H1 (cell line): ENCODE measurements at regions not wholly inside any gene's neighbourhood (a gene's known extent, or its start where the extent isn't known, plus 50 kb on each side); places are given as distances from the start of the nearest gene placed in this dataset.

Source experiments
- CTCF ChIA-PET: fragments of 300-600 bp; sonication (Branson Sonifier 250); formaldehyde crosslinking; loops from one replicate; lab custom pipeline; 2021; ENCODE audit not compliant: partially characterized antibody; lab: Charles Lee
- POLR2A ChIA-PET: fragments of 300-600 bp; sonication (Branson Sonifier 250); formaldehyde crosslinking; loops from one replicate; lab custom pipeline; 2021; ENCODE audit warnings: inconsistent platforms; ENCODE audit not compliant: partially characterized antibody; lab: Charles Lee
- DNase-seq, 2 experiments: peaks; one replicate each; pipeline versions ENCODE4 v3.0.0 to v3.0.0-alpha.2; 2010 to 2022; ENCODE audit warnings: low spot score in 2 of 2, low read depth in 1 of 2, mixed read lengths in 1 of 2
- FAIRE-seq: peaks from 2 replicates; lab custom pipeline; 2011; peaks lifted over from hg19 to GRCh38; lab: Jason Lieb, UNC
- H2AFZ ChIP-seq: 2 replicates; pipeline ENCODE4 v1.8.1; 2012; ENCODE audit warnings: low read length, inconsistent platforms
- H2AK5ac ChIP-seq: 2 replicates; pipeline ENCODE4 v1.6.1; 2013; ENCODE audit warnings: low read depth, low read length
- H2BK120ac ChIP-seq: replicated peaks from 2 replicates; pipeline ENCODE3; 2013; ENCODE audit warnings: low read depth, low read length, inconsistent platforms
- H2BK12ac ChIP-seq: 2 replicates; pipeline ENCODE4 v1.6.1; 2013; ENCODE audit warnings: low read depth, low read length
- H2BK15ac ChIP-seq: 2 replicates; pipeline ENCODE4 v1.6.1; 2013; ENCODE audit warnings: low read length
- H2BK20ac ChIP-seq: 2 replicates; pipeline ENCODE4 v1.6.1; 2013; ENCODE audit warnings: low read length
- H2BK5ac ChIP-seq: 2 replicates; pipeline ENCODE4 v1.6.1; 2013; ENCODE audit warnings: low read depth, low read length
- H3K14ac ChIP-seq: 2 replicates; pipeline ENCODE4 v1.6.1; 2013; ENCODE audit warnings: inconsistent platforms; ENCODE audit not compliant: insufficient read length
- H3K18ac ChIP-seq: 2 replicates; pipeline ENCODE4 v1.6.1; 2013; ENCODE audit warnings: low read length; ENCODE audit errors: extremely low read depth
- H3K23ac ChIP-seq: 2 replicates; pipeline ENCODE4 v1.6.1; 2013; ENCODE audit warnings: inconsistent platforms; ENCODE audit not compliant: insufficient read length
- H3K23me2 ChIP-seq: 2 replicates; pipeline ENCODE4 v1.6.1; 2013; ENCODE audit warnings: low read depth, low read length
- H3K27ac ChIP-seq: 2 replicates; pipeline ENCODE4 v1.6.1; 2011; ENCODE audit warnings: low read depth, low read length, inconsistent platforms
- H3K27me3 ChIP-seq, 4 experiments: replicated peaks in 1 of 4; 1 replicate in 1 of 4; 2 replicates in 3 of 4; pipeline versions ENCODE4 v1.6.1 to v1.8.1; 2011 to 2013; ENCODE audit warnings: low read length in 3 of 4, mild to moderate bottlenecking in 3 of 4, inconsistent platforms in 2 of 4, mixed read lengths in 2 of 4, moderate library complexity in 1 of 4; ENCODE audit not compliant: control insufficient read depth in 3 of 4, insufficient read depth in 3 of 4; ENCODE audit errors: extremely low read depth in 1 of 4
- H3K36me3 ChIP-seq, 4 experiments: 2 replicates each; pipeline versions ENCODE4 v1.6.1 to v1.8.1; 2011 to 2013; ENCODE audit warnings: mild to moderate bottlenecking in 4 of 4, low read length in 3 of 4, moderate library complexity in 2 of 4, control low read depth in 1 of 4, inconsistent platforms in 1 of 4; ENCODE audit not compliant: insufficient read depth in 4 of 4, control insufficient read depth in 2 of 4
- H3K4ac ChIP-seq: replicated peaks from 2 replicates; pipeline ENCODE3; 2013; ENCODE audit warnings: low read length, low read depth, mixed read lengths, inconsistent platforms; ENCODE audit not compliant: insufficient read length
- H3K4me1 ChIP-seq, 4 experiments: replicated peaks in 1 of 4; 1 replicate in 1 of 4; 2 replicates in 3 of 4; pipeline versions ENCODE4 v1.6.1 to v1.8.1; 2011 to 2013; ENCODE audit warnings: low read length in 3 of 4, inconsistent platforms in 2 of 4, mixed read lengths in 1 of 4; ENCODE audit not compliant: insufficient read depth in 4 of 4, control insufficient read depth in 3 of 4
- H3K4me2 ChIP-seq, 2 experiments: 2 replicates each; pipeline versions ENCODE4 v1.6.1 to v1.8.1; 2011 to 2013; ENCODE audit warnings: low read depth in 2 of 2, low read length in 2 of 2, control low read depth in 1 of 2, inconsistent platforms in 1 of 2, mild to moderate bottlenecking in 1 of 2; ENCODE audit not compliant: insufficient read depth in 1 of 2
- H3K4me3 ChIP-seq, 4 experiments: fragments of 200-600, 300-600 bp in 1 of 4; sonication (generic), shearing (Covaris generic), sonication (Bioruptor Twin) in 1 of 4; 2 replicates each; pipeline versions ENCODE4 v1.5.1 to v1.8.1; 2011 to 2016; ENCODE audit warnings: low read length in 4 of 4, low read depth in 3 of 4, control low read depth in 2 of 4, inconsistent platforms in 2 of 4, mild to moderate bottlenecking in 2 of 4, mixed read lengths in 1 of 4, moderate library complexity in 1 of 4; ENCODE audit not compliant: insufficient read depth in 2 of 4; ENCODE audit errors: extremely low read depth in 1 of 4
- H3K56ac ChIP-seq: replicated peaks from 2 replicates; pipeline ENCODE3; 2013; ENCODE audit warnings: low read depth, mild to moderate bottlenecking, mixed read lengths, low read length, inconsistent platforms; ENCODE audit not compliant: insufficient read length
- H3K79me1 ChIP-seq: 2 replicates; pipeline ENCODE4 v1.6.1; 2013; ENCODE audit warnings: low read depth, low read length, control low read depth
- H3K79me2 ChIP-seq, 2 experiments: 2 replicates each; pipeline versions ENCODE4 v1.6.1 to v1.8.1; 2012 to 2013; ENCODE audit warnings: low read length in 2 of 2, mild to moderate bottlenecking in 2 of 2, inconsistent platforms in 1 of 2; ENCODE audit not compliant: insufficient read depth in 2 of 2, control insufficient read depth in 1 of 2
- H3K9ac ChIP-seq, 4 experiments: replicated peaks in 1 of 4; 1 replicate in 1 of 4; 2 replicates in 3 of 4; pipeline versions ENCODE4 v1.6.1 to v1.8.1; 2011 to 2013; ENCODE audit warnings: low read depth in 3 of 4, low read length in 3 of 4, control low read depth in 2 of 4, mild to moderate bottlenecking in 2 of 4, moderate library complexity in 2 of 4, inconsistent platforms in 1 of 4; ENCODE audit errors: extremely low read depth in 1 of 4
- H3K9me3 ChIP-seq, 2 experiments: 2 replicates each; pipeline versions ENCODE4 v1.6.1 to v1.8.1; 2012 to 2013; ENCODE audit warnings: mild to moderate bottlenecking in 2 of 2, moderate library complexity in 2 of 2, control low read depth in 1 of 2, inconsistent platforms in 1 of 2, low read depth in 1 of 2, low read length in 1 of 2, mixed read lengths in 1 of 2; ENCODE audit not compliant: insufficient read depth in 2 of 2
- H4K20me1 ChIP-seq, 2 experiments: replicated peaks in 1 of 2; 2 replicates each; pipeline versions ENCODE3 to v1.8.1; 2011 to 2013; ENCODE audit warnings: inconsistent platforms in 2 of 2, low read length in 2 of 2, mild to moderate bottlenecking in 1 of 2; ENCODE audit not compliant: insufficient read depth in 2 of 2, control insufficient read depth in 1 of 2
- H4K5ac ChIP-seq: 2 replicates; pipeline ENCODE4 v1.6.1; 2013; ENCODE audit warnings: low read length, low read depth, mixed read lengths, inconsistent platforms; ENCODE audit not compliant: insufficient read length
- H4K8ac ChIP-seq: 2 replicates; pipeline ENCODE4 v1.8.0; 2013; ENCODE audit warnings: mild to moderate bottlenecking, moderate library complexity, low read length, inconsistent platforms; ENCODE audit not compliant: insufficient read depth; ENCODE audit errors: extremely low read depth
- H4K91ac ChIP-seq: replicated peaks from 2 replicates; pipeline ENCODE3; 2013; ENCODE audit warnings: low read length, mixed read lengths, inconsistent platforms; ENCODE audit not compliant: insufficient read length
- ATF3 ChIP-seq: IDR thresholded peaks from 2 replicates; pipeline ENCODE4 v1.6.1; 2011; ENCODE audit warnings: low read depth, mild to moderate bottlenecking, low read length; ENCODE audit not compliant: insufficient read depth
- CEBPB ChIP-seq: IDR thresholded peaks from 2 replicates; pipeline ENCODE4 v1.6.1; 2012; ENCODE audit warnings: low read depth, low read length
- EZH2 ChIP-seq: fragments of 200-600 bp; sonication (generic); IDR thresholded peaks from 2 replicates; pipeline ENCODE4 v1.7.1; 2012; ENCODE audit warnings: low read depth, mild to moderate bottlenecking, moderate library complexity, low read length, inconsistent platforms; ENCODE audit not compliant: severe bottlenecking
- FOSL1 ChIP-seq: IDR thresholded peaks from 2 replicates; pipeline ENCODE4 v1.6.1; 2011; ENCODE audit warnings: mild to moderate bottlenecking, low read depth, low read length, moderate library complexity; ENCODE audit not compliant: insufficient read depth
- POU5F1 ChIP-seq: IDR thresholded peaks from 2 replicates; pipeline ENCODE4 v1.6.1; 2011; ENCODE audit warnings: low read depth, mild to moderate bottlenecking, low read length, moderate library complexity
- SAP30 ChIP-seq: fragments of 300-600 bp; sonication (generic); IDR thresholded peaks from 2 replicates; pipeline ENCODE4 v1.7.1; 2012; ENCODE audit warnings: low read length, moderate library complexity, mild to moderate bottlenecking, inconsistent platforms; ENCODE audit not compliant: insufficient read depth, insufficient replicate concordance
- SP4 ChIP-seq: IDR thresholded peaks from 2 replicates; pipeline ENCODE4 v1.6.1; 2012; ENCODE audit warnings: low read length, inconsistent platforms
- TEAD4 ChIP-seq: IDR thresholded peaks from 2 replicates; pipeline ENCODE4 v1.6.1; 2012; ENCODE audit warnings: low read depth, low read length, inconsistent platforms, mixed read lengths
- YY1 ChIP-seq: IDR thresholded peaks from 2 replicates; pipeline ENCODE4 v1.6.1; 2011; ENCODE audit warnings: low read depth, mild to moderate bottlenecking, low read length

GRCh38 chr2:153394247-153394646 lies 84.3 kb downstream of the RPRM start:
- FAIRE-seq, result no peak
- TF ChIP-seq CEBPB (no peak), SP4 (no peak), ATF3 (no peak), EZH2 (no peak), TEAD4 (no peak), FOSL1 (no peak), SAP30 (no peak), YY1 (no peak), POU5F1 (no peak)

More at GRCh38 chr2:153394247-153394646, 84.3 kb downstream of the RPRM start:
- Histone ChIP-seq H3K79me1 (no peaks in the 10 kb centered on the region), H3K4ac (no peak overlapping the region), H2BK15ac (no peak overlapping the region), H3K9ac (no peak overlapping the region), H4K20me1 (no peaks in the 10 kb centered on the region), H2AK5ac (no peak overlapping the region), H2BK12ac (no peak overlapping the region), H3K56ac (no peak overlapping the region), H3K4me2 (no peak overlapping the region), H3K36me3 (no peaks in the 10 kb centered on the region), H4K5ac (no peak overlapping the region), H3K23ac (no peak overlapping the region), H3K4me1 (peaks cover 0 to 4% (median 0%) of the 10 kb centered on the region in 4 experiments; a peak in 3 of 7 replicates), H2AFZ (no peak overlapping the region), H2BK120ac (no peak overlapping the region), H3K4me3 (no peak overlapping the region), H3K79me2 (no peaks in the 10 kb centered on the region), H4K8ac (no peak overlapping the region), H2BK20ac (no peak overlapping the region), H3K27ac (no peak overlapping the region), H3K23me2 (no peaks in the 10 kb centered on the region), H3K14ac (no peak overlapping the region), H3K27me3 (no peaks in the 10 kb centered on the region), H3K18ac (no peak overlapping the region), H3K9me3 (no peaks in the 10 kb centered on the region), H4K91ac (no peak overlapping the region), H2BK5ac (no peak overlapping the region)
- ChIA-PET CTCF (interaction anchor here (0.7 kb wide), 1 partner anchor 231 kb away, joined by 3 read pairs; no protein-coding TSS in a partner anchor), POLR2A (no interaction called here)
- DNase-seq, result no peak
